ENCODE measurements at regions not wholly inside any gene's neighbourhood (a gene's known extent, or its start where the extent isn't known, plus 50 kb on each side); places are given as distances from the start of the nearest gene placed in this dataset.
"Not testable (repeated sequence)": the region's sequence is repeated elsewhere in the genome, so short reads cannot be mapped to it uniquely, and the experiment has no call there.

DNA sequence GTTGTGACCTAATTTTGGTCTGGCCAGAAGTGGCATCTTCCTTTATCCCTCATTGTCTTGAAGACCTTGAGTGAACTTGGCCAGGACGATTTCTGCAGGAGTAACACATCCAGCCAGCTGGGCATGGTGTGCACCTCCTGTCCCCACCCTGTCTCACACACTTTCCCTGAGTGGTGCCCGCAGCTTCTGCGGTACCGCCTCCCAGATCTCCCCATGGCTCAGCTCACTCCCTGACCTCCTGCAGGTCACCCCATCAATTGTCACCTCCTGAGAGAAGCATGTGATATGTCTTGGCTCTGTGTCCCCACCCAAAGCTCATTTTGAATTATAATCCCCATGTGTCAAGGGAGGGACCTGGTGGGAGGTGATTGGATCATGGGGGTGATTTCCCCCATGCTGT lies 50.2 kb upstream of the TP53I11 start:
- peak; percentile 22 for DNase-seq (ENCODE audit: low spot score)

DNA sequence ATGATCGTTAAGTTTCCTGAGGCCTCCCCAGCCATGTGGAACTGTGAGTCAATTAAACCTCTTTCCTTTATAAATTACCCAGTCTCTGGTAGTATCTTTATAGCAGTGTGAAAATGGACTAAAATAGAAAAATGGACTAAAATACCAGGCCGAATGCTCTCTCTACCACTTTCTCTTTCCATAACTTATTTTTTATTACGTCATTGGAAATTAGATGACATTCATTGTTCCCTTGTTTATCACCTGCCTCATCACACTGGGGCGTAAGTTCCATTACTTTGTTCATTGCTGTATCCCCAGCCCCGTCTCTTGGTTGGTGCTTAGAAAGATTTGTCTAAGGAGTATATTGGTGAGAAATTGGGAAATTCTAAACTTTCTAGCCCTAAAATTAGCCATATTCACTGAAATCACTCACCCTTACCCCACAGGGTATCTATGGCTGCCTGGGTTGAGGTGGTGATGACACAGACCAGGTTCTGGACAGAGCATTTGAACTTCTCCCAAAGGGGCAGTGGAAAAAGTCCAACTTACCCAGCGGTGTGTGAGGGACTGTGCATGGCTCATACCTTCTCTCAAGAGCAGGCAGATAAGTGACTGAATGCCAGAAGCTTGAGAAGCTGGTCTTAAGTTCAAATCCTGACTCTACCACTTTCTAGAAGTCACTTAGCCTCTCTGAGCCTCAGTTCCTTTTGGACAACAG lies 50.9 kb upstream of the TP53I11 start:
- DNase-seq (ENCODE audit: low spot score): no peak

DNA sequence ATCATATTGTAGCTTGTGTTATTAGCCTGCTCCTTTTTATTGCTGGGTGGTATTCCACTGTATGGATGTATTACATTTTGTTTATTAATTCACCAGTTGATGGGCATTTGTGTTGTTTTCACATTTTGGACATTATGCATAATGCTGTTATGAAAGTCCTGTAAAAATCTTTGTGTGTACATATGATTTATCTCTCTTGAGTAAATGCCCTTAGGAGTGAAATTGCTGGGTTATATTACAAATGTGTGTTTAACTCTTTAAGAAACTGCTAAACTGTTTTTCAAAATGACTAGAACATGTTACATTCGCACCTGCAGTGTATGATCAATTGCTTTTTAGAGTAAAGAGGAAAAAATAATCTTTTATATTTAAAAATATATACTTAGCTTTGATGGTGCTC lies 54.4 kb upstream of the TP53I11 start:
- DNase-seq (ENCODE audit: low spot score): no peak

- DNase-seq (ENCODE audit: low spot score): peak; percentile 32
Observed at GRCh38 chr11:45007011-45007410, 56.3 kb upstream of the TP53I11 start.

DNA sequence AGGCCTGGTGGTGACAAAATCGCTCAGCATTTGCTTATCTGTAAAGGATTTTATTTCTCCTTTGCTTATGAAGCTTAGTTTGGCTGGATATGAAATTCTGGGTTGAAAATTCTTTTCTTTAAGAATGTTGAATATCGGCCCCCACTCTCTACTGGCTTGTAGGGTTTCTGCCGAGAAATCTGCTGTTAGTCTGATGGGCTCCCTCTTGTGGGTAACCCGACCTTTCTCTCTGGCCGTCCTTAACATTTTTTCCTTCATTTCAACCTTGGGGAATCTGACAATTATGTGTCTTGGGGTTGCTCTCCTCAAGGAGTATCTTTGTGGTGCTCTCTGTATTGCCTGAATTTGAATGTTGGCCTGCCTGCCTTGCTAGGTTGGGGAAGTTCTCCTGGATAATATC lies 65.3 kb upstream of the TP53I11 start:
- DNase-seq (ENCODE audit: low spot score): not testable (repeated sequence)

DNA sequence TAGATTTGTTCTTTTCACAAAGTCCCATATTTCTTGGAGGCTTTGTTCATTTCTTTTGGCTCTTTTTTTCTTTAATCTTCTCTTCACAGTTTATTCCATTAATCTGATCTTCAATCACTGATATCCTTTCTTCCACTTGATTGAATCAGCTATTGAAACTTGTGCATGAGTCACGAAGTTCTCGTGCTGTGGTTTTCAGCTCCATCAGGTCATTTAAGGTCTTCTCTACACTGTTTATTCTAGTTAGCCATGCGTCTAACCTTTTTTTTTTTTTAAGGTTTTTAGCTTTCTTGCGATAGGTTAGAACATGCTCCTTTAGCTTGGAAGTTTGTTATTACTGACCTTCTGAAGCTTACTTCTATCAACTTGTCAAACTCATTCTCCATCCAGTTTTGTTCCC lies 65.8 kb upstream of the TP53I11 start:
- not testable (repeated sequence) for DNase-seq (ENCODE audit: low spot score)

GRCh38 chr11:45017329-45017728 lies 66.6 kb upstream of the TP53I11 start:
- peak; percentile 49 for DNase-seq (ENCODE audit: low spot score)

GRCh38 chr11:45021001-45021400 lies 70.3 kb upstream of the TP53I11 start:
- no peak for DNase-seq (ENCODE audit: low spot score)

- DNase-seq (ENCODE audit: low spot score): peak; percentile 68
Observed at GRCh38 chr11:45021692-45022141, 71.0 kb upstream of the TP53I11 start.

- no peak for DNase-seq (ENCODE audit: low spot score)
Observed at GRCh38 chr11:45022294-45023064, 71.8 kb upstream of the TP53I11 start.

DNA sequence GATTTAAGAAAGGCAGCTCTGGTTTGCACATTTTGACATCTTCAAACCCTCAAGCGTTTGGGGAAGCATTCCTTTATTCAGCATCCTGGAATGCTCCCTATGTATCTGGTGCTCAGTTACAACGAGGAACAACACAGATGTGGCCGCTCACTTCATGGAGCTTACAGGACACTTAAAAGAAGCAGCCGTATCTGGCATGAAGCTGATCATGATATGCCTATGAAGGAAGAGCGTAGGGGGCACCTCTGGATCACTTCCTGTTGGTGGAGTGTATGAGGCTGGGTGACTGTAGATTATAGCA lies 72.3 kb upstream of the TP53I11 start:
- no peak for DNase-seq (ENCODE audit: low spot score)

GRCh38 chr11:45024316-45024715 lies 73.6 kb upstream of the TP53I11 start:
- no peak for DNase-seq (ENCODE audit: low spot score)

DNA sequence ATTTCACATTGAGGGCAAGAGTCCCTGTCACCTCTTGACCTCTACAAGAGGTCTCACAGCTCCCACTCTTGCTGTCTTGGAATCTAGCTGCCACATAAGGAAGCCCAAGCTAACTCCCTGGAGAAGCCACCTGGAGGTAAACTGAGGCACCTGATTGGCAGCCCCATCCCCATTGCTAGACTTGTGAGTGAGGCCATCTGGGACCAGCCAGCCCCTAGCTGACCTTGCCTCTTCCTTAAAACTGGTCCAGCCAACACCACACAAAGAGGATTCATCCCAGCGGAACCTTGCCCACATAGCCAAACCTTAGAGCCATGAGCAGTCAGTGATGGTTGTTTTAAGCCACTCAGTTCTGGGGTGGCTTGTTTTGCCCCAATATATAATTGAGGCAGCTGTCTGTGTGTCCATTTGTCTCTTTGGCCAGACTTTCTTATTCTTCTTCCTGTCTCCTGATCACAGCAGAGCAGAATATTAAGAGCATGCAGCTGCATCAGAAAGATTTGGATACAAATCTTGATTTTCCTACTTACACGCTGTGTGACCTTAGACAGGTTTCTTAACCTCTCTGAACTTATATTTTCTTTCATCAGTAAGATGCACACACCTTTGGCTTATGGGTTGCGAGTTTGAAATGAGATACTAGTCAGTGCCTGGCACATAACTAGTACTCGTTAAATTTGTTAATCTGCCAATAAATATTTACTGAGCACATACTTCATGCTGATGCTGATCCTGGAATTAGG lies 74.3 kb upstream of the TP53I11 start:
- no peak for DNase-seq (ENCODE audit: low spot score)

GRCh38 chr11:45025716-45026492 lies 75.2 kb upstream of the TP53I11 start:
- DNase-seq (ENCODE audit: low spot score): peak; percentile 34

DNA sequence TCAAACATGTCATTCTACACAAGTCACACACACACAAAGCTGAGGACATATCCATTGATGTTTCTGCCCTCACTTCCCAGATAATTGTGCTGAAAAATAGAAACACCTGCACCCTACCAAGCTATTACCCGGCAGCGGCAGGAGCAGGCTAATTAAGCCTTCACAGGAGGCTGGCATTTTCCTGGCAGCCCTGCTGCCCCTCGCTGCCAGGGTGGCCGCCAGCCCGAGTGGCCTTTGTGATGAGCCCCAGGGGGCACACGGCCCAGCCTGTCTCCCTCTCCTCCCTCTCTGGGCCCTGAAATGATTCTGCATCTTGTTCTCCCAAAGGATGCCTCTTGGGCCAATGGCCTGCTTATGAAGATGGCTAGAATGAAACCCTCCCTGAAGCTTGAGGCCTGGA lies 76.2 kb upstream of the TP53I11 start:
- DNase-seq (ENCODE audit: low spot score): peak; percentile 29

DNA sequence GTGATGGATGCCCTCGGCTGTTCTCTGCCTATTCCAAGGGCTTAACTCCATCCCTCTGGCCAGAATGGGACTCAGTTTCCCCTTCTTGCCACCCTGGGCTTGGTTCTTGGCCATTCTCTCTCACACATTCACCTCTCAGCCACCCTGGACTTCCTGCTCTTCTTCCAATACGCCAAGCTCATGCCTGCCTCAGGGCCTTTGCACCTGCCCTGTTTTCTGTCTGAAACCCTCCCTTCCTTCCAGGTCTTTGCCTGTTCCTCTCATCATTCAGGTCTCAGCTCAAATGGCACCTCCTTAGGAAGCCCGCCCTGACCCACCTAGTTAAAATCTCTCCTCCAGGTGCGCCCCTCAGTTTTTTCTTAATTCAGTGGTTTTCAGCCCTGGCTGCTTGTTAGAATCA lies 76.6 kb upstream of the TP53I11 start:
- peak; percentile 21 for DNase-seq (ENCODE audit: low spot score)

GRCh38 chr11:45028911-45029682 lies 78.4 kb upstream of the TP53I11 start:
- DNase-seq (ENCODE audit: low spot score): no peak

DNA sequence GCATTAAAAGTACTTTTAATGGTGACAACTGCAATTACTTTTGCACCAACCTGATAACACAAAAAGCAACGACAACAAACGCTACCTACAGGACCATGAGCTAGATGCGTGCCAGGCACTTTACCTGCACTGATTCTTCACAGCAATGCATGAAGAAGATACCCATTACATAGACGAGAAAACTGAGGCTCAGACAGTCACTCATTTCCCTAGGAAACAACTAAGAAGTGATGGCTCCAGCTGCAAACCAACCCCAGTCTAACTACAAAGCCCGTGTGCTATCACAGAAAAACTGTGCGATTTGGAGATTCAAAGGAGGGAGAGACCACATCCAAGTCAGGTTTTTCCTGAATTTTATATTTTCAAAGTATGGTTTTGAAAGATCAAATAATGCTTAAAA lies 80.1 kb upstream of the TP53I11 start:
- DNase-seq (ENCODE audit: low spot score): no peak

GRCh38 chr11:45031912-45032519 lies 81.3 kb upstream of the TP53I11 start:
- DNase-seq (ENCODE audit: low spot score): no peak

DNA sequence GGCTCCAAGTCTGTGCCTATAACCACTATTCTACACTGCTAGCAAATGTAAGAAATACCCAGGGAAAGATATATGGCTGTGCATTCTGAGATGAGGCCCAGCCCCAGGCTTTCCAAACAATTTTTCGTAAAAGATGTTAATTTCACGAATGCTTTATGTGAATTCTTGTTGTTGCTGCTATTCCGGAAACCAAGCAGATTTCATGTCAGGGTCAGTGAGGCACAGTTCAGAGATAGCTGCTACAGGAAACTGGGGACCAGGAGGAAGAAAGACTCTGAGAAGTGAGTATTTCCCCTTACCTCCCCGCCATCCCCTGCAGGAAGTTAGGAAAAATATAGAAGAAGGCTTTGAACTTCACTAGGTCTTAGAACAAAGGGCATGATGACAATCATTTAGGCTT lies 84.7 kb upstream of the TP53I11 start:
- no peak for DNase-seq (ENCODE audit: low spot score)

DNA sequence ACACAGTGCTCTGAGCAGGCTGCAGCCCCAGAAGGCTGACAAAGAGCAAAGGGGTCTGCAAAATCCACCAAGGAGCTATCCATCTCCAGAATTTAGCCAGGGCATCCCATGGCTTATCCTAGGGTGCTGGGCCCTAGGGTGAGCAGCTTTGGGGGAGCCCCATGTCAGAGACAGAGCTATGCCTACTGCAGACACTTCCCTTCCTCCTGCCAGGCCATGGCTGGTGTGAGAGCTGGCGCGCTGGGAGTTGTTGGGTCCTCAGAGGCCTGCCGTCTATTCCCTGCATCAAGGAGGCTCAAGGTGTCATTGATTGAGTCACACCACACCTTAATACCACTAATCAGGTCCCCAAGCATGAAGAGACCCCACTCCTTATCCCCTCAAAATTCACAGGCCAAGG lies 85.3 kb upstream of the TP53I11 start:
- DNase-seq (ENCODE audit: low spot score): no peak
